ENCODE measurements at regions not wholly inside any gene's neighbourhood (a gene's known extent, or its start where the extent isn't known, plus 50 kb on each side); places are given as distances from the start of the nearest gene placed in this dataset.

GRCh38 chr11:19365743-19366410, 125.1 kb upstream of the E2F8 start:
- no peaks in the 10 kb centered on the region for H3K36me3 ChIP-seq (ENCODE audit: insufficient read depth, low read length, poor library complexity, severe bottlenecking)
- TF ChIP-seq EZH2 (IDR thresholded peaks at IDR 0.05; ENCODE audit: borderline replicate concordance, low read depth, low read length, poor library complexity, severe bottlenecking) = no peak
- TF ChIP-seq, protein P1, sequence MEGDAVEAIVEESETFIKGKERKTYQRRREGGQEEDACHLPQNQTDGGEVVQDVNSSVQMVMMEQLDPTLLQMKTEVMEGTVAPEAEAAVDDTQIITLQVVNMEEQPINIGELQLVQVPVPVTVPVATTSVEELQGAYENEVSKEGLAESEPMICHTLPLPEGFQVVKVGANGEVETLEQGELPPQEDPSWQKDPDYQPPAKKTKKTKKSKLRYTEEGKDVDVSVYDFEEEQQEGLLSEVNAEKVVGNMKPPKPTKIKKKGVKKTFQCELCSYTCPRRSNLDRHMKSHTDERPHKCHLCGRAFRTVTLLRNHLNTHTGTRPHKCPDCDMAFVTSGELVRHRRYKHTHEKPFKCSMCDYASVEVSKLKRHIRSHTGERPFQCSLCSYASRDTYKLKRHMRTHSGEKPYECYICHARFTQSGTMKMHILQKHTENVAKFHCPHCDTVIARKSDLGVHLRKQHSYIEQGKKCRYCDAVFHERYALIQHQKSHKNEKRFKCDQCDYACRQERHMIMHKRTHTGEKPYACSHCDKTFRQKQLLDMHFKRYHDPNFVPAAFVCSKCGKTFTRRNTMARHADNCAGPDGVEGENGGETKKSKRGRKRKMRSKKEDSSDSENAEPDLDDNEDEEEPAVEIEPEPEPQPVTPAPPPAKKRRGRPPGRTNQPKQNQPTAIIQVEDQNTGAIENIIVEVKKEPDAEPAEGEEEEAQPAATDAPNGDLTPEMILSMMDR (conservative IDR thresholded peaks at IDR 0.05; ENCODE audit: low read depth, low read length) = no peak
- DNase-seq (ENCODE audit: low spot score) = no peak
- intact Hi-C loops (cut with micrococcal nuclease; ENCODE audit: unreplicated experiment) = no loop called here
- H3K4me1 ChIP-seq (ENCODE audit: insufficient read depth, low read length, poor library complexity, severe bottlenecking) = no peaks in the 10 kb centered on the region
- no TSS peak for BruUV-seq (replicated peaks)
- ChIA-PET POLR2A (ENCODE audit: low non-redundant PET) (no interaction called here), CTCF (no interaction called here)
- H3K9me3 ChIP-seq (ENCODE audit: low read depth, low read length, poor library complexity, severe bottlenecking) = no peaks in the 10 kb centered on the region
- H3K4me3 ChIP-seq (ENCODE audit: low read depth, low read length, poor library complexity, severe bottlenecking) = no peak overlapping the region
- H3K27ac ChIP-seq (ENCODE audit: low read depth, low read length, poor library complexity, severe bottlenecking) = no peak overlapping the region
- no peaks in the 10 kb centered on the region for H3K27me3 ChIP-seq (replicated peaks; ENCODE audit: insufficient read depth, low read depth, low read length, poor library complexity)

DNA sequence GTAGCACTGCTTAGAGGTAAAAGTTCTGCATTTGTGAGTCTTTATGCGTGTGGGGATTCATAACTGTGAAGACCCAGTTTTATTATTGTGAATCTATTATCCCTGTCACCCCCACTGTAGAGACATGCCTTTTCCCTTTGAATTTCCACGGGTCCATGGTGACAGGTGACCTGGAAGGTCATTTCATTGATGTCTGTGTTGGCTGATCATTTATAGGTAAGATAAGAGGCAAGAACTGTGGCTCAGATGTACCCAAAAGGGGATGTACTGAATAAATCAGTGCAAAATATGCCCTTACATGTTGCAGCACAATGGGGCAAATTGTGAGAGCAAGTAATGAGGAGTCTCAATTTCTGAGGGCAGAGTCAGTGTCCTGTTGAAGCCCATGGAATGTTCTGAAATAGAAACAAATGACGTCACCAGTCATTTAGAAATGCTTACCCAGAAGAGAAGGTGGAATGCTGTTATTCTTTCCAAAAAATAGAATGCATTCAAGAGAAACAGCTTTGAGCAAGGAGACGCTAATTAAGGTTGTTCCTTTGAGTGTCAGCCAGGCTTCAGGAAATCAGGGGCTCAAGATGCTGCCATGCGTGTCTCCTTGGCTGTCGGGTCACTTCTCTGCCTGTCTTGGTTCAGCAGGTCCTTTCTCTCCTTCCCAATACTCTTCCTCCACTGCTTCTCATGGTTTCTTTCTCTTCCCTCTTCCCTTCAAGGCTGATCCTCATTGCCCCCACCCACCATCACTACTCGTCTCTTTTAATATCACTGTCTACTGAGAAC, 118.7 kb upstream of the E2F8 start:
- BruUV-seq (replicated peaks) = no TSS peak
- Histone ChIP-seq H3K9me3 (ENCODE audit: low read depth, low read length, poor library complexity, severe bottlenecking) (no peaks in the 10 kb centered on the region), H3K27me3 (replicated peaks; ENCODE audit: insufficient read depth, low read depth, low read length, poor library complexity) (peaks cover 11% of the 10 kb centered on the region), H3K27ac (ENCODE audit: low read depth, low read length, poor library complexity, severe bottlenecking) (no peak overlapping the region), H3K36me3 (ENCODE audit: insufficient read depth, low read length, poor library complexity, severe bottlenecking) (no peaks in the 10 kb centered on the region), H3K4me3 (ENCODE audit: low read depth, low read length, poor library complexity, severe bottlenecking) (no peak overlapping the region), H3K4me1 (ENCODE audit: insufficient read depth, low read length, poor library complexity, severe bottlenecking) (no peaks in the 10 kb centered on the region)
- POLR2A ChIA-PET (ENCODE audit: low non-redundant PET) = no interaction called here
- TF ChIP-seq, protein P1 (conservative IDR thresholded peaks at IDR 0.05; ENCODE audit: low read depth, low read length) = no peak
- TF ChIP-seq EZH2 (IDR thresholded peaks at IDR 0.05; ENCODE audit: borderline replicate concordance, low read depth, low read length, poor library complexity, severe bottlenecking) = no peak
- DNase-seq (ENCODE audit: low spot score) = no peak
- intact Hi-C loops (cut with micrococcal nuclease; ENCODE audit: unreplicated experiment) = no loop called here
- CTCF ChIA-PET = no interaction called here

DNA sequence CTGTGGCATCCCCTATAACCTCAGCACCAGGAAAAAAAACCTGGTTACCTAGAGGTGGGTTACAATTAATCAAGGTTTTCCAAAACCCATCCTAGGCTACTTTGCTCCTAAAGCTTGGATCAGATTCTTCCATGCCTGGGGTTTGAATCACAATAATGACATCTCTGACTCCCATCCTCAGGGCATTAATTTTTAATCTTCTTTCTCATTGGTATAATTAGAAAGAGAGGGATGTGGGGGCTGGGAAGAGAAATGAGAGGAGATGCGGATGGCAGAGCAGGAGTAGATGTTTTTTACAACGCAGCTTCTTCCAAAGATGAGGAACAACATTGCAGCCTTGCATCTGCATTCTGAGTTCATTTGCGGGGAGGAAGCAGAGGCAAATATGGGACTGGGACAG, 117.2 kb upstream of the E2F8 start:
- ChIA-PET CTCF (no interaction called here), POLR2A (ENCODE audit: low non-redundant PET) (no interaction called here)
- Histone ChIP-seq H3K4me3 (ENCODE audit: low read depth, low read length, poor library complexity, severe bottlenecking) (no peak overlapping the region), H3K27me3 (replicated peaks; ENCODE audit: insufficient read depth, low read depth, low read length, poor library complexity) (peaks cover 23% of the 10 kb centered on the region), H3K27ac (ENCODE audit: low read depth, low read length, poor library complexity, severe bottlenecking) (no peak overlapping the region), H3K4me1 (ENCODE audit: insufficient read depth, low read length, poor library complexity, severe bottlenecking) (no peaks in the 10 kb centered on the region), H3K36me3 (ENCODE audit: insufficient read depth, low read length, poor library complexity, severe bottlenecking) (no peaks in the 10 kb centered on the region), H3K9me3 (ENCODE audit: low read depth, low read length, poor library complexity, severe bottlenecking) (no peaks in the 10 kb centered on the region)
- intact Hi-C loops (cut with micrococcal nuclease; ENCODE audit: unreplicated experiment) = no loop called here
- TF ChIP-seq, protein P1 (conservative IDR thresholded peaks at IDR 0.05; ENCODE audit: low read depth, low read length) = no peak
- no peak for TF ChIP-seq EZH2 (IDR thresholded peaks at IDR 0.05; ENCODE audit: borderline replicate concordance, low read depth, low read length, poor library complexity, severe bottlenecking)
- no TSS peak for BruUV-seq (replicated peaks)
- no peak for DNase-seq (ENCODE audit: low spot score)

Data from A673 (cell line).